ENCODE measurements at regions not wholly inside any gene's neighbourhood (a gene's known extent, or its start where the extent isn't known, plus 50 kb on each side); places are given as distances from the start of the nearest gene placed in this dataset.
"Not testable (repeated sequence)": the region's sequence is repeated elsewhere in the genome, so short reads cannot be mapped to it uniquely, and the experiment has no call there.

DNA sequence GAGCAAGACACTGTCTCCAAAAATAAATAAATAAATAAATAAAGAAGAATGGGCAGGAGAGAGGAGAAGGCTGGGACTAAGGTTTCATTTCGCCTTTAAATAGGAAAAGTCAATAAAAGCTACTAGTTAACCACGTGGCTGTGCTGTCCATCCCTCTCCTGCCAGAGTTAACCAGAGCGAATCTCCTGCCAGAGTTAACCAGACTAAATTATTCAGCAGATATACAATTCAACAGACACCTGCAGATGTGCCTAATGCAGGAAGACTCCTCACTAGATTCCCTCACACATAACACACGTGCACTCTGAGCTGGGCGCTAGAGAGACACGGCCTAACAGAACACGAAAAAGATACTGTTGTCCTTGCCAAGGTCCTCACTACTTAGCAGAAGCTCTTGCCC is 156.1 kb downstream of the IGLL1 start:
- no peak overlapping the region for H3K9ac ChIP-seq (ENCODE audit: low read length)
- no peak overlapping the region for H3K4me3 ChIP-seq (ENCODE audit: insufficient read depth, low read length, poor library complexity, severe bottlenecking)
- no peaks in the 10 kb centered on the region for H3F3A ChIP-seq (ENCODE audit: insufficient read depth)
- H2AFZ ChIP-seq (ENCODE audit: low read depth, low read length, severe bottlenecking): no peak overlapping the region
- no peaks in the 10 kb centered on the region for H4K20me1 ChIP-seq (ENCODE audit: low read depth, low read length)
- no peak overlapping the region for H3K4me2 ChIP-seq (ENCODE audit: low read depth, low read length, poor library complexity, severe bottlenecking)
- H3K79me2 ChIP-seq (ENCODE audit: insufficient read depth, low read length): no peaks in the 10 kb centered on the region
- H3K27ac ChIP-seq (ENCODE audit: low read depth, low read length): no peak overlapping the region
- H3K27me3 ChIP-seq (ENCODE audit: low read length): no peaks in the 10 kb centered on the region
- H3K9me2 ChIP-seq (replicated peaks; ENCODE audit: insufficient read depth, low read length): no peaks in the 10 kb centered on the region
- H3K36me3 ChIP-seq (ENCODE audit: low read length): no peaks in the 10 kb centered on the region
- no peaks in the 10 kb centered on the region for H3K9me3 ChIP-seq (ENCODE audit: insufficient read depth, low read length)
- TF ChIP-seq, protein P1, sequence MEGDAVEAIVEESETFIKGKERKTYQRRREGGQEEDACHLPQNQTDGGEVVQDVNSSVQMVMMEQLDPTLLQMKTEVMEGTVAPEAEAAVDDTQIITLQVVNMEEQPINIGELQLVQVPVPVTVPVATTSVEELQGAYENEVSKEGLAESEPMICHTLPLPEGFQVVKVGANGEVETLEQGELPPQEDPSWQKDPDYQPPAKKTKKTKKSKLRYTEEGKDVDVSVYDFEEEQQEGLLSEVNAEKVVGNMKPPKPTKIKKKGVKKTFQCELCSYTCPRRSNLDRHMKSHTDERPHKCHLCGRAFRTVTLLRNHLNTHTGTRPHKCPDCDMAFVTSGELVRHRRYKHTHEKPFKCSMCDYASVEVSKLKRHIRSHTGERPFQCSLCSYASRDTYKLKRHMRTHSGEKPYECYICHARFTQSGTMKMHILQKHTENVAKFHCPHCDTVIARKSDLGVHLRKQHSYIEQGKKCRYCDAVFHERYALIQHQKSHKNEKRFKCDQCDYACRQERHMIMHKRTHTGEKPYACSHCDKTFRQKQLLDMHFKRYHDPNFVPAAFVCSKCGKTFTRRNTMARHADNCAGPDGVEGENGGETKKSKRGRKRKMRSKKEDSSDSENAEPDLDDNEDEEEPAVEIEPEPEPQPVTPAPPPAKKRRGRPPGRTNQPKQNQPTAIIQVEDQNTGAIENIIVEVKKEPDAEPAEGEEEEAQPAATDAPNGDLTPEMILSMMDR (IDR thresholded peaks at IDR 0.05; ENCODE audit: insufficient read depth, low read length, poor library complexity, severe bottlenecking): no peak
- TF ChIP-seq EZH2phosphoT487 (conservative IDR thresholded peaks at IDR 0.05; ENCODE audit: low read length): no peak

DNA sequence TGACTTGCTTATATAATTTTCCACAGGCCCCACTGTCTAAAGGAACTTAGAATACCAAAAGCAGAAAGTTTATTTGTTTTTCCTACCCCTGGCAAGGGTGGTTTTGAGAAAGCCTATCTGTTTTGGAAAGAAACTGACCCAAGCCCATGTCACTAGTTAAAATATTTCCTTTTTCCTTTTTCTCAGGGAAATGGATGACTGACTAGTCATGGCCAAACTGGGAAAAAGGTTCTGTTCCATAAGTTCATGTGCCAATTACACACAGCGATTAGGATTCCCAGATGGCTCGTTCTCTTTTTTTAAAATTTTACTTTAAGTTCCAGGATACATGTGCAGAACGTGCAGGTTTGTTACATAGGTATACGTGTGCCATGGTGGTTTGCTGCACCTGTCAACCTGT is 157.8 kb downstream of the IGLL1 start:
- H3K27ac ChIP-seq (ENCODE audit: low read depth, low read length); H3K36me3 ChIP-seq (ENCODE audit: low read length); H3K4me3 ChIP-seq (ENCODE audit: insufficient read depth, low read length, poor library complexity, severe bottlenecking); H4K20me1 ChIP-seq (ENCODE audit: low read depth, low read length); H3K9me2 ChIP-seq (replicated peaks; ENCODE audit: insufficient read depth, low read length); H3K9me3 ChIP-seq (ENCODE audit: insufficient read depth, low read length); H3K9ac ChIP-seq (ENCODE audit: low read length); H3K79me2 ChIP-seq (ENCODE audit: insufficient read depth, low read length); H2AFZ ChIP-seq (ENCODE audit: low read depth, low read length, severe bottlenecking); H3F3A ChIP-seq (ENCODE audit: insufficient read depth); H3K4me2 ChIP-seq (ENCODE audit: low read depth, low read length, poor library complexity, severe bottlenecking); H3K27me3 ChIP-seq (ENCODE audit: low read length): not testable (repeated sequence)

DNA sequence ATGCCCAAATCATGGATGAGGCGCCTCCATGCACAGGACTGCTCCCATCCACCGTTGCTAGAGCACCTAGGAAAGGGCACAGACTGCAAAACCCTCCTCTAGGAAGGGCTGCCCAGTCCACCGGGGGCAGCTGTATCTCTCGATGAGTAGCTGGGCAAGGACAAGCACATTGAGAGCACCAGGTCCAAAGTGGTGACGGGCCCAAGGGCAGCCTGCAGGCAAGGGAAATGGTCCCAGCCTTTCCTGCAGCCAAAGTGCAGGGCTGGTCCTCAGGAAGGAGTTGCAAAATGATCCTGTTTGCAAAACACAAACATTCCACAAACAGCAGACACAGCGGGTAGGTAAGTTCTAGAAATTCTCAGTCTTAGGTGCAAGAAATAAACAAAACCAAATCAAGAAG is 158.8 kb downstream of the IGLL1 start:
- not testable (repeated sequence) for H4K20me1 ChIP-seq (ENCODE audit: low read depth, low read length); H3F3A ChIP-seq (ENCODE audit: insufficient read depth); H3K79me2 ChIP-seq (ENCODE audit: insufficient read depth, low read length); H3K9me3 ChIP-seq (ENCODE audit: insufficient read depth, low read length); H3K27ac ChIP-seq (ENCODE audit: low read depth, low read length); H3K27me3 ChIP-seq (ENCODE audit: low read length); H3K4me2 ChIP-seq (ENCODE audit: low read depth, low read length, poor library complexity, severe bottlenecking); H2AFZ ChIP-seq (ENCODE audit: low read depth, low read length, severe bottlenecking); H3K9ac ChIP-seq (ENCODE audit: low read length); H3K9me2 ChIP-seq (replicated peaks; ENCODE audit: insufficient read depth, low read length); H3K36me3 ChIP-seq (ENCODE audit: low read length); H3K4me3 ChIP-seq (ENCODE audit: insufficient read depth, low read length, poor library complexity, severe bottlenecking)

DNA sequence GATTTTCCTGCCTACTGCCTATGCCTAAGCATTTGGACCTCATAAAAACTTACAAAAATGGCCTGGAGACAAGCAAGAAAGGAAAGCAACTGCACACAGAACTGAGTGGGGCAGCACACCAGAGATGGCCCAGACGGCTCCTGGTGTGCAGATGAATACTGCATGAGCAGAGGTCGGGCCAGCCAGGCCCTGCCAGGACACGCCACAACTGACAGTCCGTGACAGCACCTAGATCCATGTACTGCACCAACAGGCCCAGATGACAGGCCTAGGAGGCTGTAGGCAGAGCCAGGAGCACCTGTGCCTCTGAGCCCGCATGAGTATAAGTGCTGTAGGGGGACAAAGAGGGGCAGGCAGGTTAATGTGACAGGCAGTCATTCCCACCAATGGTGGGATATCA is 160.2 kb downstream of the IGLL1 start:
- no peak overlapping the region for H3K4me2 ChIP-seq (ENCODE audit: low read depth, low read length, poor library complexity, severe bottlenecking)
- no peaks in the 10 kb centered on the region for H3K9me3 ChIP-seq (ENCODE audit: insufficient read depth, low read length)
- H3K9me2 ChIP-seq (replicated peaks; ENCODE audit: insufficient read depth, low read length): no peaks in the 10 kb centered on the region
- no peaks in the 10 kb centered on the region for H3K79me2 ChIP-seq (ENCODE audit: insufficient read depth, low read length)
- no peak overlapping the region for H3K4me3 ChIP-seq (ENCODE audit: insufficient read depth, low read length, poor library complexity, severe bottlenecking)
- no peak overlapping the region for H3K27ac ChIP-seq (ENCODE audit: low read depth, low read length)
- TF ChIP-seq, protein P1 (IDR thresholded peaks at IDR 0.05; ENCODE audit: insufficient read depth, low read length, poor library complexity, severe bottlenecking): no peak
- no peak for TF ChIP-seq EZH2phosphoT487 (conservative IDR thresholded peaks at IDR 0.05; ENCODE audit: low read length)
- H3K9ac ChIP-seq (ENCODE audit: low read length): no peak overlapping the region
- no peaks in the 10 kb centered on the region for H3K27me3 ChIP-seq (ENCODE audit: low read length)
- H4K20me1 ChIP-seq (ENCODE audit: low read depth, low read length): no peaks in the 10 kb centered on the region
- no peak overlapping the region for H2AFZ ChIP-seq (ENCODE audit: low read depth, low read length, severe bottlenecking)
- no peaks in the 10 kb centered on the region for H3K36me3 ChIP-seq (ENCODE audit: low read length)
- H3F3A ChIP-seq (ENCODE audit: insufficient read depth): no peaks in the 10 kb centered on the region
